CD4-positive, CD25-positive, alpha-beta regulatory T cell (primary cell): ENCODE measurements at regions not wholly inside any gene's neighbourhood (a gene's known extent, or its start where the extent isn't known, plus 50 kb on each side); places are given as distances from the start of the nearest gene placed in this dataset.
"Not testable (repeated sequence)": the region's sequence is repeated elsewhere in the genome, so short reads cannot be mapped to it uniquely, and the experiment has no call there.

Source experiments
- ATAC-seq, 2 donors: fragments of 150-1000 bp; cut with Tn5 transposase; one replicate each; pipeline ENCODE4 v1.10.0; 2021; ENCODE audit warnings: low read depth in 2 of 2, moderate number of reproducible peaks in 2 of 2, moderate library complexity in 1 of 2
- DNase-seq, 3 donors: peaks; one replicate each; pipeline versions ENCODE4 v3.0.0 to v3.0.0-alpha.2; 2012 to 2022; ENCODE audit warnings: mixed read lengths in 1 of 3
- H3K27ac ChIP-seq: one replicate; pipeline ENCODE4 v1.7.0; 2013; ENCODE audit warnings: mild to moderate bottlenecking, low read length; ENCODE audit not compliant: insufficient read depth, poor library complexity, severe bottlenecking
- H3K27me3 ChIP-seq: one replicate; pipeline ENCODE4 v1.7.0; 2013; ENCODE audit warnings: low read length; ENCODE audit not compliant: control insufficient read depth, insufficient read depth
- H3K36me3 ChIP-seq: one replicate; pipeline ENCODE4 v1.7.0; 2013; ENCODE audit warnings: mild to moderate bottlenecking, low read length, moderate library complexity; ENCODE audit not compliant: control insufficient read depth, insufficient read depth
- H3K4me1 ChIP-seq: 2 replicates; pipeline ENCODE4 v1.7.0; 2013; ENCODE audit warnings: mild to moderate bottlenecking, low read length; ENCODE audit not compliant: insufficient read depth, control insufficient read depth, poor library complexity, severe bottlenecking
- H3K4me3 ChIP-seq: one replicate; pipeline ENCODE4 v1.7.0; 2013; ENCODE audit warnings: low read depth, mild to moderate bottlenecking, low read length, moderate library complexity
- H3K9me3 ChIP-seq, 2 experiments: 1 replicate in 1 of 2; 2 replicates in 1 of 2; pipeline ENCODE4 v1.7.0; 2013; ENCODE audit warnings: low read length in 2 of 2, mild to moderate bottlenecking in 1 of 2, moderate library complexity in 1 of 2; ENCODE audit not compliant: control insufficient read depth in 2 of 2
- H3K27ac Mint-ChIP-seq, 3 donors: one replicate each; pipeline ENCODE4 v1.8.0; 2020 to 2022; ENCODE audit warnings: mild to moderate bottlenecking in 3 of 3, mixed read lengths in 3 of 3, moderate library complexity in 2 of 3
- H3K27me3 Mint-ChIP-seq: one replicate; pipeline ENCODE4 v1.8.0; 2022; ENCODE audit warnings: mild to moderate bottlenecking, mixed read lengths
- H3K36me3 Mint-ChIP-seq: one replicate; pipeline ENCODE4 v1.8.0; 2020; ENCODE audit warnings: mixed read lengths
- H3K4me1 Mint-ChIP-seq, 4 donors: one replicate each; pipeline ENCODE4 v1.8.0; 2020 to 2022; ENCODE audit warnings: mixed read lengths in 4 of 4, mild to moderate bottlenecking in 1 of 4
- H3K4me3 Mint-ChIP-seq, 4 donors: one replicate each; pipeline ENCODE4 v1.8.0; 2020 to 2022; ENCODE audit warnings: mild to moderate bottlenecking in 4 of 4, mixed read lengths in 4 of 4, moderate library complexity in 3 of 4
- H3K9me3 Mint-ChIP-seq, 7 donors: one replicate each; pipeline ENCODE4 v1.8.0; 2020 to 2022; ENCODE audit warnings: mixed read lengths in 7 of 7, mild to moderate bottlenecking in 3 of 7, moderate library complexity in 2 of 7

- Mint-ChIP-seq H3K4me3 (no peak overlapping the region), H3K9me3 (peaks cover 0 to 9% (median 6%) of the 10 kb centered on the region in 7 donors), H3K4me1 (no peaks in the 10 kb centered on the region), H3K27ac (no peak overlapping the region), H3K27me3 (no peaks in the 10 kb centered on the region), H3K36me3 (no peaks in the 10 kb centered on the region)
- H3K9me3 ChIP-seq: no peaks in the 10 kb centered on the region
- no peaks in the 10 kb centered on the region for H3K27me3 ChIP-seq
- no peaks in the 10 kb centered on the region for H3K36me3 ChIP-seq
- no peak overlapping the region for H3K27ac ChIP-seq
- no peaks in the 10 kb centered on the region for H3K4me1 ChIP-seq
- H3K4me3 ChIP-seq: no peak overlapping the region
- ATAC-seq (no peak), DNase-seq (no peak)
These were observed 570.4 kb upstream of the EYS start for GRCh38 chr6:66277400-66277799.

- no peak for DNase-seq
- H3K27ac Mint-ChIP-seq: no peak overlapping the region
- H3K4me1 Mint-ChIP-seq: no peaks in the 10 kb centered on the region
- H3K4me3 Mint-ChIP-seq: no peak overlapping the region
- no peaks in the 10 kb centered on the region for H3K27me3 ChIP-seq
- H3K36me3 Mint-ChIP-seq: no peaks in the 10 kb centered on the region
- H3K9me3 ChIP-seq: peaks cover 0 to 6% of the 10 kb centered on the region in 2 experiments
- no peaks in the 10 kb centered on the region for H3K4me1 ChIP-seq
- no peaks in the 10 kb centered on the region for H3K36me3 ChIP-seq
- H3K27me3 Mint-ChIP-seq: no peaks in the 10 kb centered on the region
- no peak for ATAC-seq
- no peak overlapping the region for H3K27ac ChIP-seq
- H3K9me3 Mint-ChIP-seq: peaks cover 0 to 17% (median 6%) of the 10 kb centered on the region in 7 donors
- no peak overlapping the region for H3K4me3 ChIP-seq
These were observed 558.7 kb upstream of the EYS start for GRCh38 chr6:66265737-66266136.

GRCh38 chr6:66264376-66264775, 557.4 kb upstream of the EYS start:
- Histone ChIP-seq H3K36me3 (no peaks in the 10 kb centered on the region), H3K27me3 (no peaks in the 10 kb centered on the region), H3K9me3 (peaks cover 2 to 6% of the 10 kb centered on the region in 2 experiments), H3K4me1 (no peaks in the 10 kb centered on the region), H3K27ac (no peak overlapping the region), H3K4me3 (no peak overlapping the region)
- Mint-ChIP-seq H3K27me3 (no peaks in the 10 kb centered on the region), H3K9me3 (peaks cover 0 to 24% (median 7%) of the 10 kb centered on the region in 7 donors), H3K4me1 (no peaks in the 10 kb centered on the region), H3K36me3 (no peaks in the 10 kb centered on the region), H3K27ac (no peak overlapping the region), H3K4me3 (no peak overlapping the region)
- ATAC-seq (no peak), DNase-seq (no peak)

GRCh38 chr6:66258731-66259487, 551.9 kb upstream of the EYS start:
- peaks cover 0 to 37% (median 12%) of the 10 kb centered on the region in 7 donors for H3K9me3 Mint-ChIP-seq
- H3K4me1 Mint-ChIP-seq, H3K36me3 ChIP-seq, H3K4me3 Mint-ChIP-seq, H3K27ac ChIP-seq, H3K4me1 ChIP-seq, H3K4me3 ChIP-seq, H3K36me3 Mint-ChIP-seq, ATAC-seq, DNase-seq, H3K27ac Mint-ChIP-seq, H3K27me3 ChIP-seq, H3K27me3 Mint-ChIP-seq: not testable (repeated sequence)
- peaks cover 5 to 13% of the 10 kb centered on the region in 2 experiments for H3K9me3 ChIP-seq

GRCh38 chr6:66245231-66245630, 538.2 kb upstream of the EYS start:
- H3K4me3 Mint-ChIP-seq: no peak overlapping the region
- H3K4me1 Mint-ChIP-seq: no peaks in the 10 kb centered on the region
- DNase-seq: no peak
- H3K27ac Mint-ChIP-seq: no peak overlapping the region
- H3K9me3 Mint-ChIP-seq: peaks cover 0 to 23% (median 8%) of the 10 kb centered on the region in 7 donors
- Histone ChIP-seq H3K9me3 (no peaks in the 10 kb centered on the region), H3K4me1 (no peaks in the 10 kb centered on the region), H3K36me3 (no peaks in the 10 kb centered on the region), H3K27ac (no peak overlapping the region), H3K27me3 (no peaks in the 10 kb centered on the region), H3K4me3 (no peak overlapping the region)
- no peak for ATAC-seq
- no peaks in the 10 kb centered on the region for H3K36me3 Mint-ChIP-seq
- H3K27me3 Mint-ChIP-seq: no peaks in the 10 kb centered on the region

GRCh38 chr6:66238851-66239250, 531.8 kb upstream of the EYS start:
- Mint-ChIP-seq H3K9me3 (peaks cover 0 to 13% (median 3%) of the 10 kb centered on the region in 7 donors), H3K4me3 (no peak overlapping the region), H3K4me1 (no peaks in the 10 kb centered on the region), H3K36me3 (no peaks in the 10 kb centered on the region), H3K27me3 (no peaks in the 10 kb centered on the region), H3K27ac (no peak overlapping the region)
- ATAC-seq (no peak), DNase-seq (no peak)
- Histone ChIP-seq H3K27ac (no peak overlapping the region), H3K4me1 (no peaks in the 10 kb centered on the region), H3K36me3 (no peaks in the 10 kb centered on the region), H3K9me3 (peaks cover 0 to 3% of the 10 kb centered on the region in 2 experiments), H3K27me3 (no peaks in the 10 kb centered on the region), H3K4me3 (no peak overlapping the region)

GRCh38 chr6:66232890-66233289, 525.9 kb upstream of the EYS start:
- H3K36me3 ChIP-seq: no peaks in the 10 kb centered on the region
- H3K4me3 ChIP-seq: no peak overlapping the region
- no peak overlapping the region for H3K4me3 Mint-ChIP-seq
- no peak for ATAC-seq
- peaks cover 0 to 14% (median 3%) of the 10 kb centered on the region in 7 donors for H3K9me3 Mint-ChIP-seq
- no peak overlapping the region for H3K27ac Mint-ChIP-seq
- no peaks in the 10 kb centered on the region for H3K4me1 Mint-ChIP-seq
- no peaks in the 10 kb centered on the region for H3K27me3 Mint-ChIP-seq
- H3K36me3 Mint-ChIP-seq: no peaks in the 10 kb centered on the region
- no peaks in the 10 kb centered on the region for H3K27me3 ChIP-seq
- no peak overlapping the region for H3K27ac ChIP-seq
- peaks cover 0 to 3% of the 10 kb centered on the region in 2 experiments for H3K9me3 ChIP-seq
- H3K4me1 ChIP-seq: no peaks in the 10 kb centered on the region
- DNase-seq: no peak

GRCh38 chr6:66230591-66230990, 523.6 kb upstream of the EYS start:
- Mint-ChIP-seq H3K36me3 (no peaks in the 10 kb centered on the region), H3K27me3 (no peaks in the 10 kb centered on the region), H3K9me3 (peaks cover 0 to 14% (median 3%) of the 10 kb centered on the region in 7 donors), H3K27ac (no peak overlapping the region), H3K4me1 (no peaks in the 10 kb centered on the region), H3K4me3 (no peak overlapping the region)
- Histone ChIP-seq H3K4me1 (no peaks in the 10 kb centered on the region), H3K27ac (no peak overlapping the region), H3K9me3 (peaks cover 0 to 3% of the 10 kb centered on the region in 2 experiments), H3K4me3 (no peak overlapping the region), H3K36me3 (no peaks in the 10 kb centered on the region), H3K27me3 (no peaks in the 10 kb centered on the region)
- DNase-seq: no peak
- ATAC-seq: no peak
